IPS-20b (cell line): ENCODE measurements at regions not wholly inside any gene's neighbourhood (a gene's known extent, or its start where the extent isn't known, plus 50 kb on each side); places are given as distances from the start of the nearest gene placed in this dataset.

Experiments
- H3K27ac ChIP-seq: one replicate; pipeline ENCODE4 v1.5.1; 2013; ENCODE audit warnings: low read length
- H3K27me3 ChIP-seq: 2 replicates; pipeline ENCODE4 v1.6.1; 2013; ENCODE audit warnings: mild to moderate bottlenecking, low read length, inconsistent platforms; ENCODE audit not compliant: insufficient read depth
- H3K36me3 ChIP-seq: 2 replicates; pipeline ENCODE4 v1.6.1; 2013; ENCODE audit warnings: low read depth, mild to moderate bottlenecking, inconsistent platforms, low read length, moderate library complexity; ENCODE audit not compliant: insufficient read depth
- H3K4me1 ChIP-seq: 2 replicates; pipeline ENCODE4 v1.6.1; 2013; ENCODE audit warnings: mild to moderate bottlenecking, control low read depth, inconsistent platforms, low read length, moderate library complexity; ENCODE audit not compliant: insufficient read depth
- H3K4me3 ChIP-seq: 2 replicates; pipeline ENCODE4 v1.5.1; 2013; ENCODE audit warnings: mild to moderate bottlenecking, low read length, inconsistent platforms
- H3K9ac ChIP-seq: 2 replicates; pipeline ENCODE4 v1.6.1; 2013; ENCODE audit warnings: low read depth, mild to moderate bottlenecking, inconsistent platforms, low read length, moderate library complexity
- H3K9me3 ChIP-seq: 2 replicates; pipeline ENCODE4 v1.6.1; 2013; ENCODE audit warnings: mild to moderate bottlenecking, low read depth, low read length, inconsistent platforms; ENCODE audit not compliant: insufficient read depth

GRCh38 chr1:217921126-217921904 is 290.2 kb downstream of the SPATA17 start:
- Histone ChIP-seq H3K4me3 (no peak overlapping the region), H3K27me3 (peaks cover 17% of the 10 kb centered on the region; the same call in 1 of the 2 replicates), H3K27ac (no peak overlapping the region), H3K36me3 (no peaks in the 10 kb centered on the region), H3K9me3 (no peaks in the 10 kb centered on the region), H3K4me1 (peaks cover 7% of the 10 kb centered on the region; the same call in 1 of the 2 replicates), H3K9ac (no peak overlapping the region)

- Histone ChIP-seq H3K9ac (no peak overlapping the region), H3K36me3 (no peaks in the 10 kb centered on the region), H3K27ac (no peak overlapping the region), H3K27me3 (peaks cover 17% of the 10 kb centered on the region; the same call in 1 of the 2 replicates), H3K4me1 (peaks cover 12% of the 10 kb centered on the region; the same call in 1 of the 2 replicates), H3K4me3 (no peak overlapping the region; the same call in 1 of the 2 replicates), H3K9me3 (no peaks in the 10 kb centered on the region)
These were observed 293.8 kb downstream of the SPATA17 start for GRCh38 chr1:217924924-217925323.

- Histone ChIP-seq H3K4me3 (no peak overlapping the region), H3K9me3 (no peaks in the 10 kb centered on the region), H3K27ac (no peak overlapping the region), H3K4me1 (peaks cover 5% of the 10 kb centered on the region; the same call in 1 of the 2 replicates), H3K27me3 (peaks cover 16% of the 10 kb centered on the region; the same call in 1 of the 2 replicates), H3K9ac (no peak overlapping the region), H3K36me3 (no peaks in the 10 kb centered on the region)
These were observed 298.2 kb downstream of the SPATA17 start for GRCh38 chr1:217929213-217929885.

- Histone ChIP-seq H3K27ac (no peak overlapping the region), H3K9ac (no peak overlapping the region), H3K4me3 (no peak overlapping the region), H3K27me3 (no peaks in the 10 kb centered on the region), H3K36me3 (no peaks in the 10 kb centered on the region), H3K9me3 (no peaks in the 10 kb centered on the region), H3K4me1 (no peaks in the 10 kb centered on the region)
These were observed 312.2 kb downstream of the SPATA17 start for GRCh38 chr1:217943361-217943760.

- Histone ChIP-seq H3K9me3 (no peaks in the 10 kb centered on the region), H3K36me3 (no peaks in the 10 kb centered on the region), H3K4me1 (no peaks in the 10 kb centered on the region), H3K4me3 (no peak overlapping the region), H3K9ac (no peak overlapping the region), H3K27me3 (no peaks in the 10 kb centered on the region), H3K27ac (no peak overlapping the region)
These were observed 313.4 kb downstream of the SPATA17 start for GRCh38 chr1:217944550-217944949.

GRCh38 chr1:217946511-217946910 is 315.4 kb downstream of the SPATA17 start:
- H3K27me3 ChIP-seq: no peaks in the 10 kb centered on the region
- H3K9ac ChIP-seq: no peak overlapping the region
- no peaks in the 10 kb centered on the region for H3K36me3 ChIP-seq
- H3K4me1 ChIP-seq: no peaks in the 10 kb centered on the region
- no peak overlapping the region for H3K4me3 ChIP-seq
- no peaks in the 10 kb centered on the region for H3K9me3 ChIP-seq
- no peak overlapping the region for H3K27ac ChIP-seq

GRCh38 chr1:217948741-217949140 is 317.6 kb downstream of the SPATA17 start:
- H3K9me3 ChIP-seq: no peaks in the 10 kb centered on the region
- H3K27me3 ChIP-seq: no peaks in the 10 kb centered on the region
- H3K36me3 ChIP-seq: no peaks in the 10 kb centered on the region
- no peak overlapping the region for H3K27ac ChIP-seq
- no peak overlapping the region for H3K9ac ChIP-seq
- H3K4me3 ChIP-seq: no peak overlapping the region
- H3K4me1 ChIP-seq: no peaks in the 10 kb centered on the region

- Histone ChIP-seq H3K27ac (no peak overlapping the region), H3K27me3 (no peaks in the 10 kb centered on the region), H3K4me1 (peaks cover 4% of the 10 kb centered on the region; the same call in 1 of the 2 replicates), H3K4me3 (no peak overlapping the region), H3K36me3 (no peaks in the 10 kb centered on the region), H3K9me3 (no peaks in the 10 kb centered on the region), H3K9ac (no peak overlapping the region)
These were observed 322.2 kb downstream of the SPATA17 start for GRCh38 chr1:217953330-217953729.

GRCh38 chr1:217953922-217954321 is 322.8 kb downstream of the SPATA17 start:
- Histone ChIP-seq H3K4me1 (peaks cover 4% of the 10 kb centered on the region; the same call in 1 of the 2 replicates), H3K9ac (no peak overlapping the region), H3K36me3 (no peaks in the 10 kb centered on the region), H3K9me3 (no peaks in the 10 kb centered on the region), H3K27me3 (no peaks in the 10 kb centered on the region), H3K27ac (no peak overlapping the region), H3K4me3 (no peak overlapping the region)

- Histone ChIP-seq H3K27me3 (no peaks in the 10 kb centered on the region), H3K9me3 (no peaks in the 10 kb centered on the region), H3K4me3 (no peak overlapping the region), H3K9ac (no peak overlapping the region), H3K4me1 (peaks cover 4% of the 10 kb centered on the region; the same call in 1 of the 2 replicates), H3K27ac (no peak overlapping the region), H3K36me3 (no peaks in the 10 kb centered on the region)
These were observed 324.6 kb downstream of the SPATA17 start for GRCh38 chr1:217955723-217956122.

- Histone ChIP-seq H3K36me3 (no peaks in the 10 kb centered on the region), H3K4me1 (no peaks in the 10 kb centered on the region), H3K27me3 (no peaks in the 10 kb centered on the region), H3K9ac (no peak overlapping the region), H3K9me3 (peaks cover 6% of the 10 kb centered on the region; the same call in 1 of the 2 replicates), H3K27ac (no peak overlapping the region), H3K4me3 (no peak overlapping the region)
These were observed 319.8 kb upstream of the RRP15 start for GRCh38 chr1:217965156-217965786.
